AG20443 (cell line): ENCODE measurements at regions not wholly inside any gene's neighbourhood (a gene's known extent, or its start where the extent isn't known, plus 50 kb on each side); places are given as distances from the start of the nearest gene placed in this dataset.
"Not testable (repeated sequence)": the region's sequence is repeated elsewhere in the genome, so short reads cannot be mapped to it uniquely, and the experiment has no call there.

Experiments used
- DNase-seq: peaks from one replicate; pipeline ENCODE4 v3.0.0; 2012; ENCODE audit warnings: low spot score, mixed read lengths

DNA sequence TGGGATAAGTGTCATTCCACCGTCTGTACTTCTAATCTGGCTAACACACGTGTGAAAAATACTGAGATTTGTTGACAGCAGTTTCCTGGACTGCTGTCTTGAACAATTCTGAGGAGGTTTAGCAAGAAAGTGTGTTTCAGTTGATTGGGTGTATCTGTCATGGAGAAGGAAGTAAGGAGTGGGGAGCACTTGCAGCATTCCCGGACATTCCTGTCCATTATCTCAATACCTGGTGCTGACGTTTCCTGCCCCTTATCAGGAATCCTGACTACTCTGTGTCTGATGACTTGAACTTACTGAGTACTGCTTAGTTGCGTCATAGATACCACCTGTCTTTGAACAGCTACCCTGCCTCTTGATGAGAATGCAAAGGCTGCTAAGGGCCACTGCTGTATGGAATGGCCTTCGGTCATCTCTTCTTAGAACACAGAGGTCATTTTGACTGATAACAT lies 72.0 kb upstream of the VKORC1L1 start:
- no peak for DNase-seq

DNA sequence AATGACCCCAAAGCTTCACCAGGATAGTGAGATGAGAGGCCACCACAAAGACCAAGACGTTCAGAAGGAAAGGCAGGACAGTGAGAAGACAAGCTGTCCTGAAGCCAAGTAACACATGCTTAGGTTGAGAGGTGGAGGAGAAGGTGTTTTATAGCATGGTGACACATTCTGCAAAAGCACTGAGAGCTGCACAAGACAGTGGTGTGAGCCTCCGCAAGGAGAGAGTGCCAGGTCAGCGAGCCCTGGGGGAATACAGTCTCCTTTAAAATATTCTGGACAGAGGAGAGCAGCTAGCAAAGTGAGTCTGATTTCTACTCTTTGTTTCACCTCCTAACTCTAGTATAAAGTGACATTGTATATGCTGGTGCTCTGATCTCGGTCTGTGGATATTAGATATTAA lies 68.0 kb upstream of the VKORC1L1 start:
- DNase-seq, result no peak

DNA sequence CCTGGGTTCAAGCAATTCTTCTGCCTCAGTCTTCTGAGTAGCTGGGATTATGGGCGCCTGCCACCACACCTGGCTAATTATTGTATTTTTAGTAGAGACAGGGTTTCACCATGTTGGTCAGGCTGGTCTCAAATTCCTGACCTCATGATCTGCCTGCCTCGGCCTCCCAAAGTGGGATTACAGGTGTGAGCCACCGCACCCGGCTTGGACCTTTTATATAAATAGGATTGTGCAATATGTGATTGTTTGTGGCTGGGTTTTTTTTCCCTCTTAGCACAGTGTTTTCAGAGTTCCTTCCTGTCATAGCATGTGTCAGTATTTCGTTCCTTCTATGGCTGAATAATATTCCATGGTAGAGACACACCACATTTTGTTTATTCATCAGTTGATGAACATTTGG lies 65.8 kb upstream of the VKORC1L1 start:
- not testable (repeated sequence) for DNase-seq

DNA sequence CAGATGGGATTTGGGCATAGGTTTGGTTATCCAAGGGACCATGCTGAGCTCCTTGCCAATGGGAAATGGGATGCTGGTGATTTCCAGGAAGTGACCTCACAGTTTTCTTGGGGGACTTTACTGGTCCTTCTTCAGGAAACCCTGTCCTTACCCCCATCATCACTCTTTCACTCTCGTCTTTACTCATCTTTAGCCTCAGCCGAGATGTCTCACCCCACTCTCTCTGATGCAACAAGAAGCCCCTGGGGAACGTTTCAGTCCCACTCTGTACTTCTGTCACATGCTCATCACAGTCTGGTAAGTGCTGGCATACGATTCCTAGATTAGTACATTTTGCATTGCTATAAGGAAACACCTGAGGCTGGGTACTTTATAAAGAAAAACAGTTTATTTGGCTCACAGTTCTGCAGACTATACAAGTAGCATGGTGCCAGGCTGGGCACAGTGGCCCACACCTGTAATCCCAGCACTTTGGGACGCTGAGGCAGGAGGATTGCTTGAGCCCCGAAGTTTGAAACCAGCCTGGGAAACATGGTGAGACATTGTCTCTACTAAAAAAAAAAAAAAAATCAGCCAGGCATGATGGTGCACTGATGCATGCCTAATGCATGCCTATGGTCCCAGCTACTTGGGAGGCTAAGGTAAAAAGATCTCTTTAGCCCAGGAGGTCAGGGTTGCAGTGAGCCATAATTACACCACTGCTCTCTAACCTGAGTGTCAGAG lies 63.5 kb upstream of the VKORC1L1 start:
- no peak for DNase-seq

DNA sequence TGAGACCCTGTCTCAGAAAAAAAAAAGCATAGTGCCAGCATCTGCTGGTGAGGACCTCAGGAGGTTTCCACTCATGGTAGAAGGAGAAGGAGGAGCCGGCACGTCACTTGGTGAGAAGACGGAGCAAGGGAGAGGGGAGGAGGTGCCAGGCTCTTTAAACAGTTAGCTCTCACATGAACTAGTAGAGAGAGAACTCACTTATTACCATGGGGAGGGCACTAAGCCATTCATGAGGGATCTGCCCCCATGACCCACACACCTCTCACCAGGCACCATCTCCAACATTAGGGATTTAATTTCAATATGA lies 62.9 kb upstream of the VKORC1L1 start:
- no peak for DNase-seq

DNA sequence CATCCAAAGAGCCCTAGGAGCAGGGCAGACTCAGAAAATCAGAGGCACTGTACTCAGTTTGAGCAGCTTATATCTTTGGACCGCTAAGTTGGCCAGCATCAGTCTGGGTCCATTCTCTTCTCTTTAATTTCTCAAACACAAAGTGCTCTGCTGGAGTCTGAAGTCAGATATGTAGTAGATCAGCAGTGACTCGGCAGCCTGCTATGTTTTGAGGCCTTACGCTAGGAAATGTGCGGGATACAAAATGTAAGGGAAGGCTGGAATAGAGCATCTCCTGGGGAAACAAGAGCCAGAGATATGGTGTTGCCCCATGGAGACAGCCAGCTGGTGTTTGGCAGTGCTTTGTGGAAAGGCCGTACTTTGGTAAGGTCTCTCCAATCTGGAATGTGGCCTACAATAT lies 60.6 kb upstream of the VKORC1L1 start:
- DNase-seq, result no peak

DNA sequence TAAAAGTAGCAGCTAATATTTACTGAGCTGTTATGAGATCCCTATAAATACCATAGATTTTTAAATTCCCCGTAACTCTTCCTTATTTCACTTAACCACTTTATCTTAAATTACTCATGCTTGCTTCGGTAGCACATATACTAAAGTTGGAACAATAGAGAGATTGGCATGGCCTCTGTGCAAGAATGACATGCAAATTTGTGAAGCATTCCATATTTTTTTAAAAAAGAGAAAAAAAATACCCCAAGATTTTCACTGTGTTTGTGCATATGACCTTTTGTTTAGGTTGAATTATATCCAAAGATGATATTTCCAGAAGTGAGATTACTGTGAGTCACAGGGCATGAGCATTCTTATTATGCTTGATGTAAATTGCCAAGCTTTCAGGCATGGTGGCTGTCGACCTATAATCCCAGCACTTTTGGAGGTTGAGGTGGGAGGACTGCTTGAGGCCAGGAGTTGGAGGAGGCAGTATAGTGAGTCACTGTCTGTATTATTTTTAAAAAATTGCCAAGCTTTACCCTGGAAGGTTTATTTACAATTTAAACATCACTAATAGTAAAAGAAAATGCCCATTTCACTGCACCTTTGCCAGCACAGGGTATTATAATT lies 58.2 kb upstream of the VKORC1L1 start:
- DNase-seq, result not testable (repeated sequence)

DNA sequence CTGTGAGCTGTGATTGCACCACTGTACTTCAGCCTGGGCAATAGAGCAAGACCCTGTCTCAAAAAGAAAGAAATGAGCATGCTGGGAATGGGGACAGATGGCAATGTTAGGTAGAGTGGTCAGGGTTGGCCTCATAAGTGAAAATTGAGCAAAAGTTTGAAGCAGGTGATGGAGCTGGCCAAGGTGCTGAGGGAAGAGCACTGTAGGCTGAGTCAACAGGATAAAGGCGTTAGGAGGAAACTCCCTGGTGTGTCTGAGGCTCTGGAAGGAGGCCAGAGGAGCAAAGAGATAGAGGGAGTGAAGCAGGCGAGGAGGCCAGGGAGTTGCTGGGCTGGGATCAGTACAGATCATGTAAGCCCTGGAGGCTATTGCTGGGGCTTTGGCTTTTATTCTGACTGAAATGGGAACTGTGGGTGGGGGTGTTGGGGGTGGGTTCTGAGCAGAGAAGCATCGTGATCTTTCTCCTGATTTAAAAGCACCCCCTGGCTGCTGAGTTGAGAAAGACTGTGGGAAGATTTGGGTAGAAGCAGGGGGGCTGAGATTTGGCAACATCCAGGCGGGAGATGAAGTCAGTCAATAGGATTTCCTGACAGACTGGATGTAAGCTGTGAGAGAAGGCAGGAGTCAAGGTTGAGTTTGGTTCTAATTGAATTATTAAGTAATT lies 52.5 kb upstream of the VKORC1L1 start:
- no peak for DNase-seq
